ENCODE measurements at regions not wholly inside any gene's neighbourhood (a gene's known extent, or its start where the extent isn't known, plus 50 kb on each side); places are given as distances from the start of the nearest gene placed in this dataset.

GRCh38 chr7:70920876-70921275 lies 211.1 kb upstream of the GALNT17 start:
- 85% methylated on average over 1 of the region's 1 CpG for WGBS
- no peak for DNase-seq (ENCODE audit: extremely low spot score)
- intact Hi-C loops (cut with DNase I): no loop called here
- Histone ChIP-seq H3K36me3 (no peaks in the 10 kb centered on the region), H3K4me3 (no peak overlapping the region), H3K9me3 (no peaks in the 10 kb centered on the region), H3K27me3 (no peaks in the 10 kb centered on the region), H3K4me1 (no peaks in the 10 kb centered on the region), H3K27ac (replicated peaks in 1 of 4) (no peak overlapping the region)
- no peak for TF ChIP-seq POLR2AphosphoS5 (IDR thresholded peaks at IDR 0.05)
- no peak for TF ChIP-seq EP300 (IDR thresholded peaks at IDR 0.05)
- no peak for TF ChIP-seq POLR2A (IDR thresholded peaks at IDR 0.05; ENCODE audit: low read depth)
- TF ChIP-seq CTCF (IDR thresholded peaks at IDR 0.05): no peak

DNA sequence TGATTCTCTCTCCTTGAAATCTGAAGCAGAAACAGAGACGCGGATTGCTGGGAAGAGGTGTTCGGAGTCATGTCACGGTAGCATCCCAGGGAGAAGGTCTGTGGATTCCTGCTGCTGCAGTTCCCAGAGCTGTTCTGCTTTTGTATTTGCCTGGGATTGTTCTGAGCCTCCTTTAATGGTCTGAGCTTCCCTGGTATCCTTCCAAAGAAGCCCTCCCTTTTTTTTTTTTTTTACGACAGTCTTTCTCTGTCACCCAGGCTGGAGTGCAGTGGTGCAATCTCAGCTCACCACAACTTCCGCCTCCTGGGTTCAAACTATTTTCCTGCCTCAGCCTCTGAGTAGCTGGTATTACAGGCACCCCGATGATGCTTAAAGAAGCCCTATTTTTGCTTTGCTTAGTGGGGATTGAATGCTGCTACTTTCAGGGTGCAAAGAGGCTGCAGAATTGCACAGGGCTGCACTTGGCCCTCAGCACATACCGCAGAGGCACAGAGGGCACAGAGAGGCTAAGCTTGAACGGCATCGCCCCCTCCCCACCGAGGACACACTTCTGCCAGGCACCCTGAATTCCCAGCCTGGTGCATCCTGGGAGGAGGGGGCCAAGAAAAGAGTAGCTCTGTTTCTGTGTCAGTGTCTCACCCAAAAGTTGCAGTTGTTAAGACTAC lies 208.6 kb upstream of the GALNT17 start:
- Histone ChIP-seq H3K9me3 (no peaks in the 10 kb centered on the region), H3K27me3 (no peaks in the 10 kb centered on the region), H3K4me1 (no peaks in the 10 kb centered on the region), H3K36me3 (no peaks in the 10 kb centered on the region), H3K27ac (replicated peaks in 1 of 4) (no peak overlapping the region), H3K4me3 (no peak overlapping the region)
- WGBS: 59% methylated on average over 11 of the region's 11 CpGs
- intact Hi-C loops (cut with DNase I): no loop called here
- TF ChIP-seq POLR2A (IDR thresholded peaks at IDR 0.05; ENCODE audit: low read depth) (no peak), CTCF (IDR thresholded peaks at IDR 0.05) (no peak), POLR2AphosphoS5 (IDR thresholded peaks at IDR 0.05) (no peak), EP300 (IDR thresholded peaks at IDR 0.05) (no peak)
- no peak for DNase-seq (ENCODE audit: extremely low spot score)

DNA sequence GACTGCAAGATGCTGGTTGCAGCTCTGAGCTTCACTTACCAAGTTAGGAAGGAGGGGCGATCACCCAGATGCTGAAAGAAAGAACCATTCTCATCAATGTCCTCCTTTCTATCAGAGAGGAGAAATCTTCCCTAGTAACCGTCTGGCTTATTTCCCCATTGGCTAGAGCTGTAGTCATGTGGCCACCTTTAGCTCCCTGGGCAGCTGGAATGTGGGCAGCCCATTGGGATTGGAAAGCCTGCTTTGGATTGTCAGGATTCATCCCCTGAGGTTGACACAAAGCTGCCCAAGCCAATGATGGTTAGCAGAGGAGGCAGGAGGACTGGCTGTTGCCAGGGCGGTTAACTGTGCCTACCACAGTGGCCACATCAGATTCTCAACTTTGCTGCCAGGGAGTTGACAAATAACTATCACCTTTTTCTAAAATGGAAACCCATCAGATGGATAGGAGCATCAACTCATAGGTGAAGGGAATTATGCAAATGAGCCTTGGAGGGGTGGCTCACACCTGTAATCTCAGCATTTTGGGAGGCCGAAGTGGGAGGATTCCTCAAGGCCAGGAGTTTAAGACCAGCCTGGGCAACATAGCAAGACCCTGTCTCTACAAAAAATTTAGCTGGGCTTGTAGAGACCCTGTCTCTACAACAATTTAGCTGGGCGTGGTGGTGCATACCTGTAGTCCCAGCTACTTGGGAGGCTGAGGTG lies 206.4 kb upstream of the GALNT17 start:
- H3K4me1 ChIP-seq: no peaks in the 10 kb centered on the region
- H3K4me3 ChIP-seq: no peak overlapping the region
- intact Hi-C loops (cut with DNase I): no loop called here
- no peaks in the 10 kb centered on the region for H3K9me3 ChIP-seq
- no peaks in the 10 kb centered on the region for H3K27me3 ChIP-seq
- WGBS: 90% methylated on average over 4 of the region's 5 CpGs
- DNase-seq (ENCODE audit: extremely low spot score): no peak
- no peak overlapping the region for H3K27ac ChIP-seq (replicated peaks in 1 of 4)
- TF ChIP-seq POLR2A (IDR thresholded peaks at IDR 0.05; ENCODE audit: low read depth) (no peak), POLR2AphosphoS5 (IDR thresholded peaks at IDR 0.05) (no peak), CTCF (IDR thresholded peaks at IDR 0.05) (no peak), EP300 (IDR thresholded peaks at IDR 0.05) (no peak)
- no peaks in the 10 kb centered on the region for H3K36me3 ChIP-seq

GRCh38 chr7:70926666-70927065 lies 205.3 kb upstream of the GALNT17 start:
- Histone ChIP-seq H3K27ac (replicated peaks in 1 of 4) (no peak overlapping the region), H3K4me3 (no peak overlapping the region), H3K27me3 (no peaks in the 10 kb centered on the region), H3K9me3 (no peaks in the 10 kb centered on the region), H3K36me3 (no peaks in the 10 kb centered on the region), H3K4me1 (no peaks in the 10 kb centered on the region)
- intact Hi-C loops (cut with DNase I): no loop called here
- TF ChIP-seq CTCF (IDR thresholded peaks at IDR 0.05) (no peak), EP300 (IDR thresholded peaks at IDR 0.05) (no peak), POLR2A (IDR thresholded peaks at IDR 0.05; ENCODE audit: low read depth) (no peak), POLR2AphosphoS5 (IDR thresholded peaks at IDR 0.05) (no peak)
- WGBS: 78% methylated on average over 4 of the region's 4 CpGs
- no peak for DNase-seq (ENCODE audit: extremely low spot score)
